ENCODE measurements at regions not wholly inside any gene's neighbourhood (a gene's known extent, or its start where the extent isn't known, plus 50 kb on each side); places are given as distances from the start of the nearest gene placed in this dataset.

DNA sequence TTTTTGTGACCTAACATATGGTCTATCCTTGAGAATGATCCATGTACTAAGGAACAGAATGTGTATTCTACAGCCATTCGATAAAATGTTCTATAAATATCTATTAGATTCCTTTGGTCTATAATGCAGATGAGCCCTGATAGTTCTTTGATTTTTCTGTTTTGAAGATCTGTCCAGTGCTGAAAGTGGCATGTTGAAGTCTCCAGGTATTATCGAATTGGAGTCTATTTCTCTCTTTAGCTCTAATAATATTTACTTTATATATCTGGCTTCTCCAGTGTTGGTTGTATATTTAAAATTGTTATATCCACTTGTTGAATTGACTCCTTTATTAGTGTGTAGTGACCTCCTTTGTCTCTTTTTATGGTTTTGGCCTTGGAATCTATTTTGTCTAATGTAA is 377.9 kb downstream of the ARL6IP6 start:
- no peak for DNase-seq

DNA sequence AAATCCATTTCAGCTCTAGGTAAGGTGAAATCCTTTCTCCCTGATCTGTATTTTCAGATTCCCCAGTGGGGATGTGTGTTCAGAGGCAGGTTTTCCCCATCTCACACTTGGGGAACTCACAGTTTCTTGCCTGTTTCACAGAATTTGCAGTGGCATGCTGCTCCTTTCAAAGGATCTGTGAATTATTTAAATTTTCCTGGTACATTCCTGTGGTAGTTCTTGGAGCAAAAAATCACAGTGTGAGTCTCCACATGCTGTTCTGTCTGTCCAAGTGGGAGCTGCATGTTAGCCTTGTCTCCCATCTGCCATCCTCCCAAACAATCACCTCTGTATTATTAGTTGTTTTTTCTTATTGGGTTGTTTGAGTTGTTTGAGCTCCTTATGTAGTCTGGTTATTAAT is 372.9 kb downstream of the ARL6IP6 start:
- no peak for DNase-seq

DNA sequence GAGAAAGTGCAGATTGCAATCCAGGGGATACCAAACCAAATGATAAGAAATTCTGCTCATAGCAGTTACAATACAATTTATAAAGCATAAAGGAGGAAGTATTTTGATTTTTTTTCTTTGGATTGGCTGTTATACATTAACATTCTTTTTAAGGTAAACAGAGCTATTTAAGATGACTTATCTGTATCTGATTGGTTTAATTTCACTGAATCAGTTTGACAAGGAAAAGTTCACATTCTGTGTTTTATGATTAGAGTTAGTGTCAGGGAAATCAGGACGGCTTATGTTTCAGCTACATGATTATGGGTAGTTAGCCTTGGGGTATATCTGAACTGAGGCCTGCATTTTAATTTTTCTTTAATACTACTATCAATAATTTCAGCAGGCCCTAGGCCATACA is 360.9 kb downstream of the ARL6IP6 start:
- no peak for DNase-seq

DNA sequence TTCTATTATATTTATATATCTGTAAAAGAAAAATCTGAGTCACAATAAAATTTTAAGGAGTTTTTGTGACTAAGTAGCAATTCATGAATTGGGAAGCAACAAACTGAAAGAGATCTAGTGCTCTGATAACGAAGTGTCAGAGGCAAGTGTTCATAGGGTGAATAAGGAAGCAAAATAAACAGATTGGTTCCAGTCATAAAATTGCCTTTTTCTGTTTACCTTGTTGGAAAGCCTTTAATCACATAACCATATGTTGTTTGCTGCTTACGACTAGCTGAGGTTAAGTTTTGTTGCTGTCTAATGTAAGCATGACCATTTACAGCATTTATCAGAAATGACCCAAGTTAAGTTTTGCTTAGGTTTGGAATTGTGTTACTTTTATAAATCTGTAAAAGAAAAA is 358.9 kb downstream of the ARL6IP6 start:
- no peak for DNase-seq

DNA sequence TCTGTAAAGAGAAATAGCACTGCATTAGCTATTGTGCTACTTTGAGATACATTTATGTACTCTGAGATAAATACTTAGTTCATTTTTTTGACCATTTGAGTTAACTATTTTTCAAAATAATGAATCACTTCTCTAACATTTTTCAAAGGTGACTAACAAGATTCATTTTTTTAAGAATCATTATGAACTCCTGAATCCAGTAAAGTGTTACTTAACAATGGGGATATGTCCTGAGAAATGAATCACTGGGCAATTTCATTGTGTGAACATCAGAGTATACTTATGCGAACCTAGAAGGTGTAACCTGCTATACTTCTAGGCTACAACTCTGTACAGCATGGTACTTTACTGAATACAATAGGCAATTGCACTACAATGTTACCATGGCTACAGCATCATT is 355.8 kb downstream of the ARL6IP6 start:
- no peak for DNase-seq

DNA sequence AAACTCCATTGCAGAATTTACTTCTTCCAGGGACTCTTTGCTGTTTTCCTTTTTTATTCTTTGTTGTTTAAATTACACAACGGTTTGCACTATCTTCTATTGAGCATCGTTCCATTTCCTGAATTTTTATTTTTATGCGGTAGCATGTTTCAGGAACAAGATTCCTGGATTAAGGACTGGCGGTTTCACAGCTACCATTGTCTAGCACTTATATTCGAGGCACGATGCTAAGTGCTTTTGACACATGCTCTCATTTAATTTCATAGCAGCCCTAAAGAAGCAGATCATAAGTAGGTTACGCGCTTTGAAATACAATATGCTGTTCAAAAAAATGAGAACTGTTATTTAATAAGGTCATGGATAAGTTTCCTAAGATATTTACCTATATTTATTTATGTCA is 354.4 kb downstream of the ARL6IP6 start:
- DNase-seq: no peak

DNA sequence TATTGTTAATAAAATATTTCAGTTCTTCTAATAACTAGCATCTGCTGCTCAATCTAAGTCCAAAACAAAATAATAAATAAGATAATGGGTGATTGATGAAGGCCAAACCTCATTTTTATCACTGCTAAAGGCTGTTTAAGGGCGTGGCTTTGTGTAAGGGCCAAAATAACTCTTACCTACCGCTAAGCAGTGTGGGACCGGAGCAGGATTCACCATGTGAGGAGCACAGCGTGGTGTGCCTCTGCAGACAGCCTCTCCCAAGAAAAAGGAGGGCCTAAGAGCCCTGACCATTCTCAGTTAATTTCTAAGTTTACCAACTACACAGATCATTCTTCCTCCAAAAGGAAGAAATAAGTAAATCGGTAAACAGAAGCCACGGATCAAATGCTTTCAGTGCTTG is 353.7 kb downstream of the ARL6IP6 start:
- no peak for DNase-seq

DNA sequence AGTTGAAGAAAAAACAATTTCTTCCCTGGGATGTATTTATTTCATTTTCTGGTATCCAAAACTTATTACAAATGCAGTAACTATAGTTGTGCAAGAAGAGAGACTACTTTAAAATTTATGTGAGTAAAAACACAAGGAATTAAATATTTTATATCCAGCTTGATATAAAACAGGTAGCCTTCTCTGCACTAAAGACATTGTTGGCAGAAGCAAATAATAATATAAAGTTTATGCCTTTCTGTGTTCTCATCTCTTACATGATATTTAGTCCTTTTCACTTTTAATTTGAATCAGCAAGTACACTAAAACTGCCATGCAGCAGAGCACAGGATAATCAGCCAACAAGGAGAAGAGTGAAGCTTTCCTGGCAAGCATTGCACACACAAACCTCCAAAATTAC is 352.7 kb downstream of the ARL6IP6 start:
- no peak for DNase-seq

DNA sequence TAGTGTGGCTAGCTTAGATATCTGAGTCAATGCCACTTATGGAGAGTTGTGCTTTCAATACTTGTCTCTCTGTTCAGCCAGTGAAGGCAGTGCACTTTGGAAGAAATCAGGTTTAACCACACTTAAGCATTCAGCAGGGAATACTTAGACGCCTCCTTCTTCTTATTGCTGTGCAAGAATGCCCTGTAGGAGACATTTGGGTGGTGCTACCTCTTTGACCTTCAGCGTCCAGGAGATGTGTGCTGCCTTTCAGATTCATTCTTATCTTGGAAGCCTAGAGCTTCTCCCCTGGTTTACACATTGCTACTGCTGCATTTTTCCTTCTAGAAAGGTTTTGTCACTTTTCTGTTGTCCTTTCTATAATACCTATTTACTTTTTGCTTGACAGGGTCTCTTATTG is 350.5 kb downstream of the ARL6IP6 start:
- DNase-seq: no peak

DNA sequence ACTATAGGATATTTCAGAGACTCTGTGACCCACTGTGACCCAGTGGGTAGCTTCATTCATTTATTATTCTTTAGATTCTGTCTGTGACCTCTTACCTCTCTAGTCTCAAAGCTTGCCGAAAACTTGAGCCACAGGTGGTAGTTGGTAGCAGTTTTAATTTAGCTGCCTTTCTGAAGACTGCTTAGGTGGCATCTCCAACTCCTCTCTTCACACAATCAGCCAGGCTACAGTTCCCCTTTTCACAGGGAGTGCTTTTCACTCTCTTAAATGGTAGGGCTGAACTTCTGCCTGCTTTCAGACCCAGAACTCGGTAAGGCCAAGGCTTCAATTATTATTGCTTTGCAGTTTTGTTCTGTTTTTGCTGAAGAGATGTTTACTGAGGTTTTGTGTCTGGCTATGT is 349.6 kb downstream of the ARL6IP6 start:
- DNase-seq: no peak

DNA sequence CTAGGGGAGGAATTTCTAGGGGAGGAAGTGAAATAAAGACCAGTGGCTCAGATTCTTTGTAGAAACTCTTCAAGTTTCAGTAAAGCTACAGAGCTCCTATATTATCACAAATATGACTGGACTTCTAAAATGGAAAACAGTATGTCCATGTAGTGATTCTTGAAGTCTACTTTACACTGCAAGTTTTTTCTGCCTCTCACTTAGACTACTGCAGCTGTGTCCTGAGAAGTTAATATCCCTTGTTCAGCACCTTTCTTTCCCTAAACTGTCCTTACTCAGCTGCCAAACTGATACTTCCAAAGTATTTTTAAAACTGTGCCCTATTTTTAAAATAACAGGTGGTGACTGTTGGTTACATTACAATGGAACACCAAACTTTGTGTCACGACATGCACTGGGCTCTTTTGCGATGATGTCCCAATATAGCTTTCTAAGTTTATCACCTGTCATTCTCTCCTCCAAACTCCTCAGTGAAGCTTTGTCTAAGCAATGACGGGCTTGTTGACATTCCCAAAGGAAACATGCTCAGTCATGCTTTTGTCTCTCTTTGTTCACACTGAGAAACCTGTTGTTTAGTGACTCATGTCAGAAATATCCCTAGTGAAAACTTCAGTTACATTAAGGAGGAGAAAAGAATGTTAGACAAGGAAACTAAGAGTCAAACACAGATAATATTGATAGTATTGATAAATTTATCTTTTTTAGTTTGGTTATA is 341.1 kb downstream of the ARL6IP6 start:
- DNase-seq: no peak

DNA sequence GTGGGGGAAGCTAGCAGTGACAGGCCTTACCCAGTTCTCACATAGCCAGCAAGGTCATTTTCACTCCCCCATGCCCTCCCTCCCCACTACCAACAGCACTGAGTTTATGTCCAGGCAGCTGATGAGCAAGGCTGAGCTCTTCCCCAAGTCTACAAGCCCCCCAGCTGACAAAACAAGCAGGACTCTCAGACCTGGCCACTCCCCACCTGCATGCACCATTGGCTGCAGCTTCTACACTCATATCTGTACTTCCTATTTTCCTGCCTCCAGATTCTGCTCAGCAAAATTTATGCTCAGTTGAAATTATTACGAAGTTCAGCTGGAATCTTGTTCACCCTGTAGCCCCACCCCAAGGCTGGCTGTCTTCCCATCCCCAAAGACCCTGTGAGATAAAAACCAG is 339.3 kb downstream of the ARL6IP6 start:
- no peak for DNase-seq

DNA sequence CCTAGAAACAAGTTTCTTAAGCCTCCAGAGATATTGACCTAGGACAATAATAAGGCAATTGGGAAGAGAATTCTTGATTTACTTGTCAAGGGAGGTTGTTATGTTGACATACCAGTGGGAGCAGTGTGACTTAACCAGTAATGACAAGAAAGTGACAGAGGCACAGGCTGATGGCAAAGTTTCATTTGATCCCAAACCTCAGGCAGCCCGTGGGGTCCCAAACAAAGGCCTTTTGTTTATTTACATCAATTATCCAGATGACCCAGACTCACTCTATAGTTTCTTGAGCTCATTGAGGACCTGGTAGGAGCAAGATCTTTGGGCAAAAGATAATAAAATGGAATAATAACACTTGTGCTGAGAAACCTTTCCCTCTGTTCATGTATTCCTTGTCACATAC is 336.8 kb downstream of the ARL6IP6 start:
- no peak for DNase-seq

DNA sequence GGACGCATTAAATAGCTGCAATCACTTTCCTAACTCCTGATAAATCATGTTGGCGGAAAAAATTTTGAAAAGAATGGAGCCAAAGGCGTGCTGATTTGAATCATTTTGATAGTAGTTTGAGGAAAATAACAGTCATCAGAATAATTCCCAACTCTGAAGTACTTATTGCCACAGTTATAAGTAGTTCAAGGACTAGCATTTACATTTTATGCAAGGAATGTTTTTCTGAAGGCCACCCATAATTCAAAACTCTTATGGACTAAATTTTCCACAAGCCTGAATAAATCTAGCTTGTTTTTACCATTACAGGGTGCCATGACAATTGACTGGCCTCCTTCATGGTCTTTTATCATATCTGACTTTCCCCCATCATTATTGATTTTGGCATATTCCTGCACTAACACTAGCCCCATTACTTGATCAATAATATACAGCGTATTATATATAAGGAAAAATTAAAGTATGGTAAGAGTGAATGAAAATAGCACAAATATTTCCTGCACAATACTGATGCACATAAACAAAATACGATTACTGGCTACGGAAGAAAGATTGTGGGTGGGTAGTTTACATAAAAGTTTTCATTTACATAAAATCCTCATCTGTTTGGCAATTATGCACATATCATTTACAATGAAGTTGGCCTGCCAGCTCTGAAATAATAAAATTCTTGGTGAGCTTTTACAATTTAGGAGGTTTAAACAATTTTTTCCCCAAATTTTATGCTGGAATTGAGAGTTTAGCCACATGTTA is 334.6 kb downstream of the ARL6IP6 start:
- no peak for DNase-seq

DNA sequence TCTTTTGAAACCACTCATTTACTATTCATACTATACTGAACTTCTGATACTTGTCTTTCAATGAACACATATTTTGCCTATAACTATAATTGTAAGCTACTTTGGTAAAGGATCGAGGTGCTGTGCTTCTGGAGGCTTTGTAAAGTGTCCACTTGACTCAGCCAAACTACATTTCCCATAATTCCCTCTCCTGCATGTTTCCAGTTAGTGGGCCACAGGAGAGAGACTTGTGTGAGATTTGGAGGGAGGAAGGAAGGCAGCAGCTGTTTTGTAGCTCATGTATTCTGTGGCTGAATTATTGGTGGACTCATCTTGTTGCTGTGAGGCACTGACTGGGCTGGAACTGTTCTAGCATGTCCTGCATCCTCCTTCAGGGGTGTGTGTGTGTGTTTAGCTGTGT is 328.8 kb downstream of the ARL6IP6 start:
- no peak for DNase-seq

DNA sequence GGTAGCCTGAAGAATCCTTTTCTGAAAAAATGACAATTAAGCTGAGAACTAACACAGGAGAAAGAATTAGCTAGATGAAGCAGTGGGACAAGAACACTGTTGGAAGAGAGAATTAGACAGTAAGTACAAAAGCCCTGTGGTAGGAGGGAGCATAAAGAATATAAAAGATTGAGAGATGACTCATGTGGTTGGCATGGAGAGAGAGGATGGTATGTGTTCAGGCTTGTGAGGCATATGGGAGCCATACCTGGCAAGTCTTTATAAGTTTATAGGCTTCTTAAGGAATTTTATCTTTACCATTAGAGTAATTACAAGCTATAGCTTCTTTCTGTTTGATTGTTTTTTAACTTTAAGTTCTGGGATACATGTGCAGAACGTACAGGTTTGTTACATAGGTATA is 325.0 kb downstream of the ARL6IP6 start:
- DNase-seq: no peak

DNA sequence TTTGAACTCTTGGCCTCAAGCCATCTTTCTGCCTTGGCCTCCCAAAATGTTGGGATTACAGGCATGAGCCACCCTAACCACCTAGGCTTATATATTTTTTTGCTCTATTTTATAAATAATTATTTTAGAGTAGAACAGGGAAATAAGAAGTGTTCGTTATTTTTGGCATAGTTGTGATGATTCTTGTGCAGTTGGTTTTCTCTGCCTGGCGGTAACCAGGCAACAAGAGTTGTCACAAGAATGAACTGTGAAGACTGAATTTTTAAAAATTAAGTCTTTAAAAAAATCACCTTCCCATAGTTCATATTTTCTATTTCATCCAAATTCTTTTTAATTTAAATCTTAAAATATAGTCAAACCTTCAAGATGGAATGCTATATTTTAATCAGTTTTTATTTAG is 310.2 kb downstream of the ARL6IP6 start:
- no peak for DNase-seq

DNA sequence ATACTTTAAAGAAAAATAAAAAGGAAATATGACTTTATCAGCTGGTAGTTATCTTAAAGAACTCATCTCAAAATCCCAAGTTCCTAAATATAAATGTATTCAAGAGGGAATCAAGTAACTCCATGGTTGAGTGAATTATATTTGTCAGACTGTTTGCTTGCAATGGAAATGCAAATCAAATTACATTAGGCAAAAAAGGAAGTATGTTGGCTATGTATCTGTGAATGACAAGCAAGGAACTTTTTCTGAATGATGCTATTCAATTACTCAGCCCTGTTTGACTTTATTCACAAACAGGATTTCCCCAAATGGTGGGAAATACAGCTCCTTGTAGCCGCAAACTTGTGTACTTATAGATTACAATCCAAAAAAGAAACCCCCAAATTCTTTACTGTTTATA is 309.1 kb downstream of the ARL6IP6 start:
- DNase-seq: no peak

DNA sequence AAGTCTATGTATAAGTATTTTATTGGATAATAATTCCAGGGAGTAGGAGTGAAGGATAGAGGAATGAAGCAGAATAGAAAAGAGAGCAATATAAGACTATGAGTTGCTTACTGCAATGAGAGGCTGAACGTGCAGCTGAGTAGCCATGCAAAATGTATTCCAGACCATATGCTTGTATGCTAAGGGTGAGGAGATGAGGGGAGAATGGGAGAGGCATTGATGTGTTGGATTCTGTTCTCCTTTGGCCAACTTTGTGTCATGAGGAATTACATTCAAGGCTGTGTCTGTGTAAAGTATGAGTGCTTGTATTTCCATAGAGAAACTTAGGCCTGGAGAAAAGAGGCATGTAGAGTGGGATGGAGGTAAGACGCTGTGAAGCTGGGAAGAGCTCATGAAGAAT is 301.8 kb downstream of the ARL6IP6 start:
- no peak for DNase-seq

DNA sequence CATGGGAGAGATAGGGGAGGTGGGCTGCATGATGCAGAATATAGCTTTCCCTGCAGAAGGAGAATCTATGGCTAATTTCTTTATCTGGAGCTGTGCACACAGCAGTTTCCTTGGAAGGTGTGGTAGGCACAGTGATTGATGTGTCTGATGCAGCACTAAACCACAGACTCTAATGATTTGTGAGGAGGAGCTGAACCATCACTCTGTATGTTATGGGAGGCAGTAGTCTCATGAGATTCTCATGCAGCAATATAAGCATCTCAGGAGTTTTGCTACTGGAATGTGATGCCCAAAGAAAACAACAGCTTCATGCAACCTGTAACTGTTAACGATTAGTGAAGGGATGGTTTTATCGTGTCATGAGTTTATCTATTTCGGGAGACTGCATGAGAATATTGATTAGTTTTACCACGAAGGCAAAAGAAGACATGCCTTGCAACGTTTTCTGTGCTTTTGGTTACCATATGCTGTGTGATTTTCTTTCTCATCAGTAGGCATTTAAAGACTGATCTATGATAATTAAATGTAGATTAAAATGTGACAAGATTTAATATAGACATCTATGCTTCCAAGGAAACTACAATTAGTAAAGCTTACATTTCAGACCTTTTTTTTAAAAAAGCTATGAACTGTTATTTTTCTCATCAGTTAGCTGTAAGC is 286.8 kb downstream of the ARL6IP6 start:
- DNase-seq: no peak

DNA sequence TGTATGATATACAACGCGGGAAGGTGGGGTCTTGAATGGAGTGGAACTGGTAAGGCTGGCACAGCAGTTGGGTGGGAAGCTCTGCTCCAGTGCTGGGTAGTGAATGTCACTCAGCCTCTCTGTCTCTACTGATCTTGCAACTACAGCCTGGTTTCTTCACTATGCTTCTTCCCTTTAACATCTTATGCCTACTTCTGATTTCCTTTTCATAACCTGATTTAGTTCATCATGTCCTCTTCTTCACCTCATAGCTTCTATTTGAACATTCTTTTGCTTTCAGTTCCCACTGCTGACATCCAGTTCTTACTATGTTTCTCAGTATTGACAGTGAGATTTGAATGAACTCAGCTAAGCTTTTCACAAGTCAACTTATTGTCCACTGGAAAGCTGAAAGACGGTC is 286.2 kb downstream of the ARL6IP6 start:
- DNase-seq: no peak

DNA sequence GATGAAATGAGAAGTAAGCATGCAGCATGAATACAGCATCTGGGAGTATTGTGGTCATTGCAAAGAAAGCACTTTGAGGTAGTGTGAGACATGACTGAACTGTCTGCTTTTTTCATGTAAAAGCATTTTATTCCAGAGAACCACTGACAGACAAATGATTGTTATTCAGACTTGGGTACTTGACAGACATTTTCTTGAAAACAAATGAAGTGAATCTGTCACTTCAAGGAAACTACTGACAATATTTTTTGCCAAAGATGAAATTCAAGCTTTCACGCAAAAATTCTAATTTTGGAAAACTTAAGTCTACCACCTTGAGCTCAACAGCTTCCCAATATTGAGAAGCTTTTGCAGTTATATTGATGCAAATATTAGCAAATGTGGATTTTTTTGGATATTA is 255.7 kb downstream of the ARL6IP6 start:
- no peak for DNase-seq

DNA sequence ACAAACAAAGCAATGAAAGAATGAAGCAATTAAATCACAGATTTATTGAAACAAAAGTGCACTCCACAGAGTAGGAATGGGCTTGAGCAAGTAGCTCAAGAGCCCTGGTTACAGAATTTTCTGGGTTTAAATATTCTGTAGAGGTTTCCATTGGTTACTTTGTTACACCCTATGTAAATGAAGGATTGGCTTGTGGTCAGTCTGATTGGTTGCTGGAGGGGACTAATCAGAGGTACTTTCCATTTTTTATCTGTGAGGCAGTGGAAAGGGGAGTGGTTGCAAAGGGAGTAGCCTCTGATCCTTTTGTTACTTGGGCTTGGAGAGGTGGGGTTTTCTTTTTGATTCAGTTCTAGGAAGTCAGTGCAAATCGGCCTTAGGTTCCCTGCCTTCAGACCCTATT is 253.3 kb downstream of the ARL6IP6 start:
- DNase-seq: no peak

DNA sequence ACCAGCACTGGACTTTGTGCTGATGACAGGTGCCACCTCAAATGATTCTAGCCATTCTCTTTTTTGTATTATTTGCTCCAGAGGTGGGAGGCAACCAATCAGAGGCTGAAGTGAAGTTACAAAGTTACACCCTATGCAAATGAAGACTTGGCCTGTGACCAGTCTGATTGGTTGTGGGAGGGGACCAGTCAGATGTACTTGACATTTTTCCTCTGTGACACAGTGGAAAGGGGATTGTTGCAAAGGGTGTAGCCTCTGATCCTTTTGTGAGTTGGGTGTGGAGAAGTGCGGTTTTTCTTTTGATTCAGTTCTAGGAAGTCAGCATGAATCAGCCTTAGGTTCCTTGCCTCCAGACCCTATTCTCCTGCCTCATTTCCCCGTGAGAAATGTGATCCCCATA is 244.0 kb downstream of the ARL6IP6 start:
- DNase-seq: no peak

Measured in stimulated activated CD4-positive, alpha-beta T cell treated with anti-CD3 and anti-CD28 coated beads, Interleukin-1b, Interleukin-23, amount 100 ng/mL, for 48 hours (primary cell).